ENCODE measurements at regions not wholly inside any gene's neighbourhood (a gene's known extent, or its start where the extent isn't known, plus 50 kb on each side); places are given as distances from the start of the nearest gene placed in this dataset.

- TF ChIP-seq EGR1 (IDR thresholded peaks at IDR 0.05; ENCODE audit: low read depth in 2 of 2) (no peak), CTCF (IDR thresholded peaks at IDR 0.05; ENCODE audit: low read depth, low read length, missing input control) (no peak), MAX (IDR thresholded peaks at IDR 0.05) (no peak), YY1 (IDR thresholded peaks at IDR 0.05) (no peak), TAF1 (conservative IDR thresholded peaks at IDR 0.05) (no peak), RAD21 (IDR thresholded peaks at IDR 0.05) (no peak)
- TF ChIP-seq, protein P1, sequence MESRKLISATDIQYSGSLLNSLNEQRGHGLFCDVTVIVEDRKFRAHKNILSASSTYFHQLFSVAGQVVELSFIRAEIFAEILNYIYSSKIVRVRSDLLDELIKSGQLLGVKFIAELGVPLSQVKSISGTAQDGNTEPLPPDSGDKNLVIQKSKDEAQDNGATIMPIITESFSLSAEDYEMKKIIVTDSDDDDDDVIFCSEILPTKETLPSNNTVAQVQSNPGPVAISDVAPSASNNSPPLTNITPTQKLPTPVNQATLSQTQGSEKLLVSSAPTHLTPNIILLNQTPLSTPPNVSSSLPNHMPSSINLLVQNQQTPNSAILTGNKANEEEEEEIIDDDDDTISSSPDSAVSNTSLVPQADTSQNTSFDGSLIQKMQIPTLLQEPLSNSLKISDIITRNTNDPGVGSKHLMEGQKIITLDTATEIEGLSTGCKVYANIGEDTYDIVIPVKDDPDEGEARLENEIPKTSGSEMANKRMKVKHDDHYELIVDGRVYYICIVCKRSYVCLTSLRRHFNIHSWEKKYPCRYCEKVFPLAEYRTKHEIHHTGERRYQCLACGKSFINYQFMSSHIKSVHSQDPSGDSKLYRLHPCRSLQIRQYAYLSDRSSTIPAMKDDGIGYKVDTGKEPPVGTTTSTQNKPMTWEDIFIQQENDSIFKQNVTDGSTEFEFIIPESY (IDR thresholded peaks at IDR 0.05) = no peak
Measured at GRCh38 chr7:32673275-32673983, 178.1 kb downstream of the AVL9 start.
